ENCODE measurements at regions not wholly inside any gene's neighbourhood (a gene's known extent, or its start where the extent isn't known, plus 50 kb on each side); places are given as distances from the start of the nearest gene placed in this dataset.
"Not testable (repeated sequence)": the region's sequence is repeated elsewhere in the genome, so short reads cannot be mapped to it uniquely, and the experiment has no call there.

DNA sequence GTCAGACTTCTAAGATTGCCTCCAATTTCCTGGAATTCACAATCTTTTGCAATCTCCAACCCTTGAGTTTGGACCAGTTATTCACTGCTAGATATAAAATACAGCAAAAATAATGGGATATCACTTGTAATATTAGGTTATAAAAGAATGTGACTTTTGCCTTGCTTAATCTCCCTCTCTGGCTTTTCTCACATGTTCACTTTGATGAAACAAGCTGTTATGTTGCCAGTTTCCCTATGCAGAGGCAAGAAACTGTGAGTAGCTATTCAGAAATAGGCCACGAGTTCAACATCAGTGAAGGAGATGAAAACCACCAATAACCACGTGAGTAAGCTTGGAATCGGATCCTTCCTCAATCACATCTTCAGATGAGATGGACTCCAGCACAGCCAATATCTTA is 842.7 kb downstream of the RNF144A start:
- H3K27ac ChIP-seq (ENCODE audit: extremely low read depth, low read depth, low read length), result no peak overlapping the region
- H3K4me3 ChIP-seq (ENCODE audit: low read depth, low read length), result no peak overlapping the region
- CTCF ChIA-PET, result interaction anchor here (0.8 kb wide), 1 partner anchor 161 kb away, joined by 4 read pairs; no protein-coding TSS in a partner anchor
- no peaks in the 10 kb centered on the region for H3K9me3 ChIP-seq (ENCODE audit: control insufficient read depth, insufficient read depth, low read depth, low read length)
- no peaks in the 10 kb centered on the region for H3K4me1 ChIP-seq (ENCODE audit: control insufficient read depth, insufficient read depth, low read length)
- no peaks in the 10 kb centered on the region for H3K36me3 ChIP-seq (ENCODE audit: control insufficient read depth in 2 of 2, insufficient read depth in 1 of 2, low read length in 2 of 2)
- TF ChIP-seq ZNF266 (tag by site-specific recombination; IDR thresholded peaks at IDR 0.05; ENCODE audit: low read depth) (no peak), ZSCAN30 (tag by site-specific recombination; IDR thresholded peaks at IDR 0.05) (no peak), HOXC10 (CRISPR knock-in tag; IDR thresholded peaks at IDR 0.05) (no peak), EGR2 (tag by site-specific recombination; IDR thresholded peaks at IDR 0.05; ENCODE audit: low read depth) (no peak), ZNF140 (tag by site-specific recombination; IDR thresholded peaks at IDR 0.05) (no peak), ZBTB48 (tag by site-specific recombination; IDR thresholded peaks at IDR 0.05) (no peak), ZNF350 (tag by site-specific recombination; IDR thresholded peaks at IDR 0.05) (no peak), ZNF426 (tag by site-specific recombination; IDR thresholded peaks at IDR 0.05) (no peak), ZFP69B (tag by site-specific recombination; IDR thresholded peaks at IDR 0.05) (no peak), GLIS2 (tag by site-specific recombination; IDR thresholded peaks at IDR 0.05) (no peak), ZNF394 (tag by site-specific recombination; IDR thresholded peaks at IDR 0.05; ENCODE audit: borderline replicate concordance) (no peak), MYNN (tag by site-specific recombination; IDR thresholded peaks at IDR 0.05; ENCODE audit: borderline replicate concordance) (no peak), OVOL3 (tag by site-specific recombination; IDR thresholded peaks at IDR 0.05) (no peak), GLIS1 (tag by site-specific recombination; IDR thresholded peaks at IDR 0.05) (no peak), ZNF169 (tag by site-specific recombination; IDR thresholded peaks at IDR 0.05) (no peak)
- TF ChIP-seq, protein P1, sequence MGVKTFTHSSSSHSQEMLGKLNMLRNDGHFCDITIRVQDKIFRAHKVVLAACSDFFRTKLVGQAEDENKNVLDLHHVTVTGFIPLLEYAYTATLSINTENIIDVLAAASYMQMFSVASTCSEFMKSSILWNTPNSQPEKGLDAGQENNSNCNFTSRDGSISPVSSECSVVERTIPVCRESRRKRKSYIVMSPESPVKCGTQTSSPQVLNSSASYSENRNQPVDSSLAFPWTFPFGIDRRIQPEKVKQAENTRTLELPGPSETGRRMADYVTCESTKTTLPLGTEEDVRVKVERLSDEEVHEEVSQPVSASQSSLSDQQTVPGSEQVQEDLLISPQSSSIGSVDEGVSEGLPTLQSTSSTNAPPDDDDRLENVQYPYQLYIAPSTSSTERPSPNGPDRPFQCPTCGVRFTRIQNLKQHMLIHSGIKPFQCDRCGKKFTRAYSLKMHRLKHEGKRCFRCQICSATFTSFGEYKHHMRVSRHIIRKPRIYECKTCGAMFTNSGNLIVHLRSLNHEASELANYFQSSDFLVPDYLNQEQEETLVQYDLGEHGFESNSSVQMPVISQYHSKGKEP (tag by site-specific recombination; IDR thresholded peaks at IDR 0.05), result no peak
- POLR2A ChIA-PET, result no interaction called here

DNA sequence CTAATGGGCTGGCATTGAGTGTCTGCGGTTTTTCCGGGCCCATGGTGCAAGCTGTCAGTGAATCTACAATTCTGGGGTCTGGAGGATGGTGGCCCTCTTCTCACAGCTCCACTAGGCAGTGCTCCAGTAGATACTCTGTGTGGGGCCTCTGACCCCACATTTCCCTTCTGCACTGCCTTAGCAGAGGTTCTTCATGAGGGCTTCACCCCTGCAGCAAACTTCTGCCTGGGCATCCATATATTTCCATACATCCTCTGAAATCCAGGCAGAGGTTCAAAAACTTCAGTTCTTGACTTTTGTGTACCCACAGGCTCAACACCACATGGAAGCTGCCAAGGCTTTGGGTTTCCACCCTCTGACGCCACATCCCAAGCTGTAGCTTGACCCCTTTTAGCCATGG is 846.2 kb downstream of the RNF144A start:
- H3K27ac ChIP-seq (ENCODE audit: extremely low read depth, low read depth, low read length); H3K36me3 ChIP-seq (ENCODE audit: control insufficient read depth in 2 of 2, insufficient read depth in 1 of 2, low read length in 2 of 2); POLR2A ChIA-PET; H3K4me1 ChIP-seq (ENCODE audit: control insufficient read depth, insufficient read depth, low read length); H3K9me3 ChIP-seq (ENCODE audit: control insufficient read depth, insufficient read depth, low read depth, low read length); H3K4me3 ChIP-seq (ENCODE audit: low read depth, low read length): not testable (repeated sequence)
- CTCF ChIA-PET, result interaction anchor here (0.6 kb wide), 1 partner anchor 937 kb away, joined by 3 read pairs; no protein-coding TSS in a partner anchor

DNA sequence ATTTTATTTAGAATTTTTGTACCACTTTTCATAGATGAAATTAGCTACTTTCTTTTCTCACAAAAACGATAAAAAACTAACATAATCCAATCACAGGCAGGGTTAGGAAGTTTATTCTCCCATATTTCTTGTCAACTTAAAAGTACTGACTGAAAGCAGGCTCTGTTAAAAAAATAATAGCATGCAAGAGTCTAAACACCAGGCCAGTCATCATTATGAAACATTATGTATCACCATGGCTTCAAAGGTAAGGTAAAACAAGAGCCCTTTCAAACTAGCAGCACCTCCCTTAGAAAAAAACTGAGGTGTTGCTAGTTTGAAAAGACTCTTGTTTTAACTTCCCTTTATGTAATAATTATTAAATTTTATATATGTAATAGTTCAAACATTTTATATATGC is 848.0 kb downstream of the RNF144A start:
- H3K27ac ChIP-seq (ENCODE audit: extremely low read depth, low read depth, low read length), result no peak overlapping the region
- no peaks in the 10 kb centered on the region for H3K36me3 ChIP-seq (ENCODE audit: control insufficient read depth in 2 of 2, insufficient read depth in 1 of 2, low read length in 2 of 2)
- no peak overlapping the region for H3K4me3 ChIP-seq (ENCODE audit: low read depth, low read length)
- H3K4me1 ChIP-seq (ENCODE audit: control insufficient read depth, insufficient read depth, low read length), result no peaks in the 10 kb centered on the region
- H3K9me3 ChIP-seq (ENCODE audit: control insufficient read depth, insufficient read depth, low read depth, low read length), result no peaks in the 10 kb centered on the region
- ChIA-PET CTCF (interaction anchor here (0.7 kb wide), 1 partner anchor 27 kb away, joined by 3 read pairs; no protein-coding TSS in a partner anchor), POLR2A (no interaction called here)
- TF ChIP-seq, protein P2, sequence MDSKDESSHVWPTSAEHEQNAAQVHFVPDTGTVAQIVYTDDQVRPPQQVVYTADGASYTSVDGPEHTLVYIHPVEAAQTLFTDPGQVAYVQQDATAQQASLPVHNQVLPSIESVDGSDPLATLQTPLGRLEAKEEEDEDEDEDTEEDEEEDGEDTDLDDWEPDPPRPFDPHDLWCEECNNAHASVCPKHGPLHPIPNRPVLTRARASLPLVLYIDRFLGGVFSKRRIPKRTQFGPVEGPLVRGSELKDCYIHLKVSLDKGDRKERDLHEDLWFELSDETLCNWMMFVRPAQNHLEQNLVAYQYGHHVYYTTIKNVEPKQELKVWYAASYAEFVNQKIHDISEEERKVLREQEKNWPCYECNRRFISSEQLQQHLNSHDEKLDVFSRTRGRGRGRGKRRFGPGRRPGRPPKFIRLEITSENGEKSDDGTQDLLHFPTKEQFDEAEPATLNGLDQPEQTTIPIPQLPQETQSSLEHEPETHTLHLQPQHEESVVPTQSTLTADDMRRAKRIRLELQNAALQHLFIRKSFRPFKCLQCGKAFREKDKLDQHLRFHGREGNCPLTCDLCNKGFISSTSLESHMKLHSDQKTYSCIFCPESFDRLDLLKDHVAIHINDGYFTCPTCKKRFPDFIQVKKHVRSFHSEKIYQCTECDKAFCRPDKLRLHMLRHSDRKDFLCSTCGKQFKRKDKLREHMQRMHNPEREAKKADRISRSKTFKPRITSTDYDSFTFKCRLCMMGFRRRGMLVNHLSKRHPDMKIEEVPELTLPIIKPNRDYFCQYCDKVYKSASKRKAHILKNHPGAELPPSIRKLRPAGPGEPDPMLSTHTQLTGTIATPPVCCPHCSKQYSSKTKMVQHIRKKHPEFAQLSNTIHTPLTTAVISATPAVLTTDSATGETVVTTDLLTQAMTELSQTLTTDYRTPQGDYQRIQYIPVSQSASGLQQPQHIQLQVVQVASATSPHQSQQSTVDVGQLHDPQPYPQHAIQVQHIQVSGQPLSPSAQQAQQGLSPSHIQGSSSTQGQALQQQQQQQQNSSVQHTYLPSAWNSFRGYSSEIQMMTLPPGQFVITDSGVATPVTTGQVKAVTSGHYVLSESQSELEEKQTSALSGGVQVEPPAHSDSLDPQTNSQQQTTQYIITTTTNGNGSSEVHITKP (tag by site-specific recombination; IDR thresholded peaks at IDR 0.05), result no peak
- TF ChIP-seq ZNF514 (tag by site-specific recombination; IDR thresholded peaks at IDR 0.05), result no peak
